Mesothelial cell of epicardium (in vitro differentiated cells): ENCODE measurements at regions not wholly inside any gene's neighbourhood (a gene's known extent, or its start where the extent isn't known, plus 50 kb on each side); places are given as distances from the start of the nearest gene placed in this dataset.

Source experiments
- DNase-seq, 2 experiments: peaks; one replicate each; pipeline ENCODE4 v3.0.0; 2021; ENCODE audit warnings: low spot score in 2 of 2; ENCODE audit not compliant: unreplicated experiment in 2 of 2
- H3K27ac Mint-ChIP-seq: 2 replicates; pipeline ENCODE4 v1.8.0; 2021; ENCODE audit warnings: mixed read lengths
- H3K27me3 Mint-ChIP-seq: 2 replicates; pipeline ENCODE4 v1.8.0; 2021; ENCODE audit warnings: low read depth, mixed read lengths
- H3K36me3 Mint-ChIP-seq: 2 replicates; pipeline ENCODE4 v1.8.0; 2021; ENCODE audit warnings: mixed read lengths
- H3K4me1 Mint-ChIP-seq: 2 replicates; pipeline ENCODE4 v1.8.0; 2021; ENCODE audit warnings: mixed read lengths
- H3K4me3 Mint-ChIP-seq: 2 replicates; pipeline ENCODE4 v1.8.0; 2021; ENCODE audit warnings: mild to moderate bottlenecking, moderate library complexity, mixed read lengths
- H3K9me3 Mint-ChIP-seq: 2 replicates; pipeline ENCODE4 v1.8.0; 2021; ENCODE audit warnings: mixed read lengths
- TF ChIP-seq, protein P1 (sequence below): fragments of 200-600 bp; sonication (generic); IDR thresholded peaks from one replicate; pipeline ENCODE4 v1.5.0; 2021; ENCODE audit warnings: antibody characterized with exemption; ENCODE audit not compliant: unreplicated experiment

DNA sequence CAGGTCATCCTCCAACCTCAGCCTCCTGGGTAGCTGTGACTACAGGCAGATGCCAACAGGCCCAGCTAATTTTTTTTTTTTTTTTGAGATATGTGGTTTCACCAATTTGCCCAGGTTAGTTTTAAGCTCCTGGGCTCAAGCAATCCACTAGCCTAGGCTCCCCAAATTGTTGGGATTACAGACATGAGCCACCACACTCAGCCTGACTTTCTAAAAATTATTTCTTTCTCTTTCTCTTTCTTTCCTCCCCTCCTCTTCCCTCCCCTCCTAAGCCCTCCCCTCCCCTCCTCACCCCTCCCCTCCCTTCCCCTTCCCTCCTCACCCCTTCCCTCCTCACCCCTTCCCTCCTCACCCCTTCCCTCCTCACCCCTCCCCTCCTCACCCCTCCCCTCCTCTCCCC, 127.3 kb downstream of the BTBD3 start:
- no peak for DNase-seq
- peaks cover 8% of the 10 kb centered on the region for H3K9me3 Mint-ChIP-seq

DNA sequence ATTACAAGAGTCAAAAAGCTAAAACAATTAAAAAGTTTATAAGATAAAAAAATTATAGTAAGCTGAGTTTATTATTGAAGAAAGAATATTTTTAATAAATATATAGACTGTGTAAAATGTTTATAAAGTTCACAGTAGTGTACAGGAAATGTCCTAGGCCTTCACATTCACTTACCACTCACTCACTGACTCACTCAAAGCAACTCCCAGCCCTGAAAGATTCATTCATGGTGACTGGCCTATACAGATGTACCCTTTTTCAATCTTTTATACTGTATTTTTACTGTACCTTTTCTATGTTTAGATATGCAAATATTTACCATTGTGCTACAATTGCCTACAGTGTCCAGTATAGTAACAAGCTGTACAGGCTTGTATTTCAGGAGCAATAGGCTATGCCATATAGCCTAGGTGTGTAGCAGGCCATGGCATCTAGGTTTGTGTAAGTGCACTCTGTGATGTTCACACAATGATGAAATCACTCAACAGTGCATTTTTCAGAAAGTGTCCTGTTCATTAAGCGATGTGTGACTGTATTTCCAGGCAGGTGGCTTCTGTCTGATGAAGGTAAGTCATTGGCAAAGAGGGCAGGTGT, 130.2 kb downstream of the BTBD3 start:
- H3K27ac Mint-ChIP-seq: no peak overlapping the region
- no peaks in the 10 kb centered on the region for H3K27me3 Mint-ChIP-seq
- no peak overlapping the region for H3K4me3 Mint-ChIP-seq

More for the DNA sequence above, 127.3 kb downstream of the BTBD3 start:
- Mint-ChIP-seq H3K36me3 (no peaks in the 10 kb centered on the region), H3K4me1 (no peaks in the 10 kb centered on the region), H3K27ac (no peak overlapping the region), H3K27me3 (no peaks in the 10 kb centered on the region), H3K4me3 (no peak overlapping the region)
- TF ChIP-seq, protein P1, sequence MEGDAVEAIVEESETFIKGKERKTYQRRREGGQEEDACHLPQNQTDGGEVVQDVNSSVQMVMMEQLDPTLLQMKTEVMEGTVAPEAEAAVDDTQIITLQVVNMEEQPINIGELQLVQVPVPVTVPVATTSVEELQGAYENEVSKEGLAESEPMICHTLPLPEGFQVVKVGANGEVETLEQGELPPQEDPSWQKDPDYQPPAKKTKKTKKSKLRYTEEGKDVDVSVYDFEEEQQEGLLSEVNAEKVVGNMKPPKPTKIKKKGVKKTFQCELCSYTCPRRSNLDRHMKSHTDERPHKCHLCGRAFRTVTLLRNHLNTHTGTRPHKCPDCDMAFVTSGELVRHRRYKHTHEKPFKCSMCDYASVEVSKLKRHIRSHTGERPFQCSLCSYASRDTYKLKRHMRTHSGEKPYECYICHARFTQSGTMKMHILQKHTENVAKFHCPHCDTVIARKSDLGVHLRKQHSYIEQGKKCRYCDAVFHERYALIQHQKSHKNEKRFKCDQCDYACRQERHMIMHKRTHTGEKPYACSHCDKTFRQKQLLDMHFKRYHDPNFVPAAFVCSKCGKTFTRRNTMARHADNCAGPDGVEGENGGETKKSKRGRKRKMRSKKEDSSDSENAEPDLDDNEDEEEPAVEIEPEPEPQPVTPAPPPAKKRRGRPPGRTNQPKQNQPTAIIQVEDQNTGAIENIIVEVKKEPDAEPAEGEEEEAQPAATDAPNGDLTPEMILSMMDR: no peak

GRCh38 chr20:12049125-12049524, 131.4 kb downstream of the BTBD3 start:
- H3K27me3 Mint-ChIP-seq: no peaks in the 10 kb centered on the region
- H3K4me1 Mint-ChIP-seq: no peaks in the 10 kb centered on the region
- no peak for DNase-seq
- no peaks in the 10 kb centered on the region for H3K36me3 Mint-ChIP-seq
- H3K9me3 Mint-ChIP-seq: peaks cover 4% of the 10 kb centered on the region
- H3K27ac Mint-ChIP-seq: no peak overlapping the region
- TF ChIP-seq, protein P1: no peak
- H3K4me3 Mint-ChIP-seq: no peak overlapping the region

More for the DNA sequence above, 130.2 kb downstream of the BTBD3 start:
- H3K36me3 Mint-ChIP-seq: no peaks in the 10 kb centered on the region
- peaks cover 4% of the 10 kb centered on the region for H3K9me3 Mint-ChIP-seq
- TF ChIP-seq, protein P1: no peak
- H3K4me1 Mint-ChIP-seq: no peaks in the 10 kb centered on the region
- DNase-seq: no peak

DNA sequence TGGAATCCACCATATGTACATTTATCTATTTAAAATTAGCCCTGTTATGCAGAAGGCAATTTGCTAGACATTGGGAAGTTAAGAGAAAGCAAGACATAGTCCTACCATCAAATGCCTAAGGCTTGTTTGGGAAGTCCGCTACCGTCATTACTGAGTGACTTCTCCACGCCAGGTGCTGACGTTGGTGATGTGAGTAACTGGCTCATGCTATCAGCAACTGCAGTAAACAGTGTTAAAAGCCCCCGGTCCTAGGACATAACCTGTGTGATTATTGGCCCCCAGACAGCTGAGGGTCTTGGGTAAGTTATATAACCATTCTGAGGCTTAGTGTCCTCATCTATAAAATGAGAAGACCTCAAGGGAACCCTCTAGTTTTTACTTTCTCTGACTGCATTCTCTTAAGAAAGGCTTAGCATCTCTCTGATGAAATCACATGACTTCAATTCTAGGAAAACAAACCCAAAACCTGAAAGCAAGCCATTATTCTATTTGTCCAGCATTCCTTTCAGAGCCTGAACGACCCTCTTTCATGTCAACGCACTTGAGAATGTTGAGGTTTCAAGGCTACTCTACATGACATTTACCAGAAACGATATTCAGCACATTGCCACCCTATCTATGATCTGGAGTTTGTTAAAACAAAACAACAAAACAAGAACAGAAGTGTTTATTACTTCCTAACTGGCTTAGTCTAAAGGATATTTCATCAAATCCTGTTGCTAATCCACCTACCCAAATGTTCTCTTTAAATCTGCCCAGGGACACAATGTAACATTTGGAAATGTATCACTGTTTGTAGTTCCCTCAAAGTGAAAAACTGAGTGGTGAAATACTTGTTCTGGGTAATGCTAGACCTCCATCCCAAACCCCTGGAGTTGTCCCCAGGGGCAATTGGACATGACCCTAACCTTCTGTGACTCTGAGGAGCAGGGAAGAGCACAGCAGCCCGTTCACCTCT, 133.8 kb downstream of the BTBD3 start:
- Mint-ChIP-seq H3K36me3 (no peaks in the 10 kb centered on the region), H3K4me3 (no peak overlapping the region), H3K9me3 (peaks cover 4% of the 10 kb centered on the region), H3K4me1 (peaks cover 4% of the 10 kb centered on the region), H3K27ac (no peak overlapping the region), H3K27me3 (no peaks in the 10 kb centered on the region)
- TF ChIP-seq, protein P1: no peak
- no peak for DNase-seq

DNA sequence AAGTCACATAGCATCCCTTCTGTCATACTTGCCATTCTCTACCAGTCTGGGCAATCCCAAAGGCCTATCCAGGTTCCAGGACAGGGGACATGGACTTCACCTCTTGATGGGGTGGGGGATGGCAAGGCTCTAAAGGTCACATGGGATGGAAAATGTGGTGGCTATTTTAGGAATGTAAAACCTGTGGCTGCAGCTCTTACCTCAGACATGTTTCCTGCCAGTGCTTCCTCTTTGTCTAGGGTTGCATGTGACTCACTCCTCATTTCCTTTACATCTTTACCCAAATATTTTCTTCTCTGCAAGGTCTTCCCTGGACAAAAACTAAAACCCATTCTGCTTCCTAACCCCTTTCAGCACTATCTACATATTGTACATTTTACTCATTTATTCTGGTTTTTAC, 135.7 kb downstream of the BTBD3 start:
- peaks cover 4% of the 10 kb centered on the region for H3K4me1 Mint-ChIP-seq
- H3K27me3 Mint-ChIP-seq: no peaks in the 10 kb centered on the region

More for the DNA sequence above, 135.7 kb downstream of the BTBD3 start:
- Mint-ChIP-seq H3K9me3 (peaks cover 4% of the 10 kb centered on the region), H3K27ac (no peak overlapping the region), H3K36me3 (no peaks in the 10 kb centered on the region), H3K4me3 (no peak overlapping the region)
- DNase-seq: no peak
- TF ChIP-seq, protein P1: no peak
